ENCODE measurements at regions not wholly inside any gene's neighbourhood (a gene's known extent, or its start where the extent isn't known, plus 50 kb on each side); places are given as distances from the start of the nearest gene placed in this dataset.

GRCh38 chr10:88106366-88106765 is 242.9 kb downstream of the PTEN start:
- DNase-seq (ENCODE audit: low spot score in 2 of 2) (no peak), ATAC-seq (no peak)
- no peaks in the 10 kb centered on the region for H3K9me3 Mint-ChIP-seq
- peaks cover 23% of the 10 kb centered on the region for H3K4me1 Mint-ChIP-seq
- H3K36me3 Mint-ChIP-seq = no peaks in the 10 kb centered on the region
- H3K4me3 Mint-ChIP-seq = no peak overlapping the region
- no peak overlapping the region for H3K27ac Mint-ChIP-seq

GRCh38 chr10:88107296-88108097 is 244.1 kb downstream of the PTEN start:
- Mint-ChIP-seq H3K9me3 (no peaks in the 10 kb centered on the region), H3K36me3 (no peaks in the 10 kb centered on the region), H3K4me1 (peaks cover 23% of the 10 kb centered on the region), H3K4me3 (no peak overlapping the region), H3K27ac (peak overlapping the region; percentile 29)
- no peak for DNase-seq (ENCODE audit: low spot score in 2 of 2)
- ATAC-seq = no peak

- no peaks in the 10 kb centered on the region for H3K36me3 Mint-ChIP-seq
- DNase-seq (ENCODE audit: low spot score in 2 of 2) (no peak), ATAC-seq (peak; percentile 26)
- peak overlapping the region; percentile 29 for H3K27ac Mint-ChIP-seq
- H3K4me3 Mint-ChIP-seq = no peak overlapping the region
- no peaks in the 10 kb centered on the region for H3K9me3 Mint-ChIP-seq
- H3K4me1 Mint-ChIP-seq = peaks cover 23% of the 10 kb centered on the region
These were observed 244.7 kb downstream of the PTEN start for GRCh38 chr10:88108115-88108610.

- ATAC-seq (peak; percentile 83), DNase-seq (ENCODE audit: low spot score in 2 of 2) (no peak)
- Mint-ChIP-seq H3K4me3 (no peak overlapping the region), H3K9me3 (no peaks in the 10 kb centered on the region), H3K4me1 (peaks cover 36% of the 10 kb centered on the region), H3K36me3 (no peaks in the 10 kb centered on the region), H3K27ac (no peak overlapping the region)
These were observed 246.9 kb downstream of the PTEN start for GRCh38 chr10:88110355-88110754.

- peaks cover 36% of the 10 kb centered on the region for H3K4me1 Mint-ChIP-seq
- H3K36me3 Mint-ChIP-seq = no peaks in the 10 kb centered on the region
- no peaks in the 10 kb centered on the region for H3K9me3 Mint-ChIP-seq
- no peak overlapping the region for H3K4me3 Mint-ChIP-seq
- no peak overlapping the region for H3K27ac Mint-ChIP-seq
- peak; percentile 71 for ATAC-seq
- DNase-seq (ENCODE audit: low spot score in 2 of 2) = no peak
These were observed 247.4 kb downstream of the PTEN start for GRCh38 chr10:88110822-88111221.

GRCh38 chr10:88111294-88111693 is 247.9 kb downstream of the PTEN start:
- H3K4me1 Mint-ChIP-seq = peaks cover 36% of the 10 kb centered on the region
- no peak overlapping the region for H3K4me3 Mint-ChIP-seq
- H3K9me3 Mint-ChIP-seq = no peaks in the 10 kb centered on the region
- H3K27ac Mint-ChIP-seq = no peak overlapping the region
- DNase-seq (ENCODE audit: low spot score in 2 of 2) (no peak), ATAC-seq (no peak)
- H3K36me3 Mint-ChIP-seq = no peaks in the 10 kb centered on the region

GRCh38 chr10:88113232-88113631 is 249.8 kb downstream of the PTEN start:
- Mint-ChIP-seq H3K9me3 (no peaks in the 10 kb centered on the region), H3K4me1 (peaks cover 25% of the 10 kb centered on the region), H3K36me3 (no peaks in the 10 kb centered on the region), H3K27ac (no peak overlapping the region), H3K4me3 (no peak overlapping the region)
- ATAC-seq (no peak), DNase-seq (ENCODE audit: low spot score in 2 of 2) (no peak)

- H3K4me3 Mint-ChIP-seq = no peak overlapping the region
- ATAC-seq = no peak
- H3K36me3 Mint-ChIP-seq = no peaks in the 10 kb centered on the region
- peaks cover 23% of the 10 kb centered on the region for H3K4me1 Mint-ChIP-seq
- H3K9me3 Mint-ChIP-seq = no peaks in the 10 kb centered on the region
- no peak overlapping the region for H3K27ac Mint-ChIP-seq
- no peak for DNase-seq (ENCODE audit: low spot score in 2 of 2)
These were observed 250.3 kb downstream of the PTEN start for GRCh38 chr10:88113657-88114272.

- H3K4me3 Mint-ChIP-seq = no peak overlapping the region
- ATAC-seq (no peak), DNase-seq (ENCODE audit: low spot score in 2 of 2) (no peak)
- no peaks in the 10 kb centered on the region for H3K36me3 Mint-ChIP-seq
- H3K27ac Mint-ChIP-seq = no peak overlapping the region
- H3K4me1 Mint-ChIP-seq = peaks cover 23% of the 10 kb centered on the region
- H3K9me3 Mint-ChIP-seq = no peaks in the 10 kb centered on the region
These were observed 250.9 kb downstream of the PTEN start for GRCh38 chr10:88114368-88114767.

GRCh38 chr10:88115407-88115806 is 252.0 kb downstream of the PTEN start:
- Mint-ChIP-seq H3K36me3 (no peaks in the 10 kb centered on the region), H3K4me1 (peaks cover 29% of the 10 kb centered on the region), H3K27ac (no peak overlapping the region), H3K4me3 (no peak overlapping the region), H3K9me3 (no peaks in the 10 kb centered on the region)
- no peak for ATAC-seq
- DNase-seq (ENCODE audit: low spot score in 2 of 2) = no peak

- H3K4me3 Mint-ChIP-seq = no peak overlapping the region
- no peaks in the 10 kb centered on the region for H3K36me3 Mint-ChIP-seq
- no peak overlapping the region for H3K27ac Mint-ChIP-seq
- DNase-seq (ENCODE audit: low spot score in 2 of 2) (no peak), ATAC-seq (no peak)
- H3K4me1 Mint-ChIP-seq = peaks cover 29% of the 10 kb centered on the region
- no peaks in the 10 kb centered on the region for H3K9me3 Mint-ChIP-seq
These were observed 252.5 kb downstream of the PTEN start for GRCh38 chr10:88115968-88116367.

GRCh38 chr10:88116481-88116880 is 253.1 kb downstream of the PTEN start:
- Mint-ChIP-seq H3K4me1 (peaks cover 29% of the 10 kb centered on the region), H3K36me3 (no peaks in the 10 kb centered on the region), H3K9me3 (no peaks in the 10 kb centered on the region), H3K27ac (no peak overlapping the region), H3K4me3 (no peak overlapping the region)
- ATAC-seq = peak; percentile 6
- no peak for DNase-seq (ENCODE audit: low spot score in 2 of 2)

- Mint-ChIP-seq H3K4me3 (no peak overlapping the region), H3K36me3 (no peaks in the 10 kb centered on the region), H3K27ac (no peak overlapping the region), H3K4me1 (peaks cover 29% of the 10 kb centered on the region), H3K9me3 (no peaks in the 10 kb centered on the region)
- peak; percentile 9 to 64 for DNase-seq (ENCODE audit: low spot score in 2 of 2)
- ATAC-seq = peak; percentile 92
These were observed 253.7 kb downstream of the PTEN start for GRCh38 chr10:88116971-88117626.

GRCh38 chr10:88117869-88118632 is 254.6 kb downstream of the PTEN start:
- peaks cover 29% of the 10 kb centered on the region for H3K4me1 Mint-ChIP-seq
- H3K36me3 Mint-ChIP-seq = no peaks in the 10 kb centered on the region
- ATAC-seq (peak; percentile 47), DNase-seq (ENCODE audit: low spot score in 2 of 2) (no peak)
- no peak overlapping the region for H3K27ac Mint-ChIP-seq
- H3K4me3 Mint-ChIP-seq = no peak overlapping the region
- H3K9me3 Mint-ChIP-seq = no peaks in the 10 kb centered on the region

- no peak for ATAC-seq
- no peak overlapping the region for H3K4me3 Mint-ChIP-seq
- peaks cover 29% of the 10 kb centered on the region for H3K4me1 Mint-ChIP-seq
- no peaks in the 10 kb centered on the region for H3K9me3 Mint-ChIP-seq
- no peak overlapping the region for H3K27ac Mint-ChIP-seq
- no peak for DNase-seq (ENCODE audit: low spot score in 2 of 2)
- no peaks in the 10 kb centered on the region for H3K36me3 Mint-ChIP-seq
These were observed 255.3 kb downstream of the PTEN start for GRCh38 chr10:88118729-88119128.

Measured in stimulated activated effector memory CD8-positive, alpha-beta T cell treated with anti-CD3 and anti-CD28 coated beads, Interleukin-12 subunit alpha, Interleukin-12 subunit beta, amount 100 ng/mL, for 72 hours (primary cell).